GM12878 (cell line): ENCODE measurements at regions not wholly inside any gene's neighbourhood (a gene's known extent, or its start where the extent isn't known, plus 50 kb on each side); places are given as distances from the start of the nearest gene placed in this dataset.

ENCODE experiments used
- ATAC-seq: fragments of 200-7000 bp; cut with Tn5 transposase; 3 replicates; pipeline ENCODE4 v1.9.1; 2020; ENCODE audit warnings: mild to moderate bottlenecking, moderate library complexity
- BruUV-seq: library from RNA; stranded (reverse); fragments of 400-500 nt; replicated peaks from 2 replicates; lab custom pipeline; 2021; lab: Mats Ljungman, UMichigan
- CTCF ChIA-PET: fragments of 300-600 bp; sonication (Branson Sonifier 250); formaldehyde crosslinking; extraction: SDS; loops from one replicate; lab custom pipeline; 2021; ENCODE audit warnings: inconsistent platforms; lab: Yijun Ruan, JAX
- POLR2A ChIA-PET: fragments of 350-600 bp; formaldehyde crosslinking; extraction: SDS; loops from one replicate; lab custom pipeline; 2021; ENCODE audit warnings: inconsistent platforms; lab: Charles Lee
- RAD21 ChIA-PET: fragments of 300-600 bp; sonication (Branson Sonifier 250); formaldehyde crosslinking; loops from one replicate; lab custom pipeline; 2023; ENCODE audit warnings: antibody characterized with exemption; ENCODE audit not compliant: unreplicated experiment; lab: Charles Lee
- SMC1A ChIA-PET: fragments of 300-600 bp; sonication (Branson Sonifier 250); formaldehyde crosslinking; loops from one replicate; lab custom pipeline; 2023; ENCODE audit not compliant: unreplicated experiment, uncharacterized antibody; lab: Charles Lee
- DNase-seq: peaks from one replicate; pipeline ENCODE4 v3.0.0-alpha.2; 2011; ENCODE audit warnings: low read depth, low spot score
- FAIRE-seq: peaks from 3 replicates; lab custom pipeline; 2011; peaks lifted over from hg19 to GRCh38; lab: Jason Lieb, UNC
- H2AFZ ChIP-seq: 2 replicates; pipeline ENCODE4 v1.6.0; 2011; ENCODE audit warnings: low read depth, low read length, control low read depth; ENCODE audit not compliant: control insufficient read depth
- H3K27ac ChIP-seq: 2 replicates; pipeline ENCODE4 v1.5.1; 2011; ENCODE audit warnings: control low read depth; ENCODE audit not compliant: control insufficient read depth, insufficient read depth
- H3K27me3 ChIP-seq, 2 experiments: replicated peaks in 1 of 2; 2 replicates each; pipeline versions ENCODE4 v1.6.0 to v1.6.1; 2011; ENCODE audit warnings: low read length in 1 of 2; ENCODE audit not compliant: control insufficient read depth in 2 of 2, insufficient read depth in 2 of 2
- H3K36me3 ChIP-seq, 2 experiments: 2 replicates each; pipeline ENCODE4 v1.5.1; 2011; ENCODE audit warnings: low read length in 1 of 2; ENCODE audit not compliant: control insufficient read depth in 2 of 2, insufficient read depth in 2 of 2
- H3K4me1 ChIP-seq: 2 replicates; pipeline ENCODE4 v1.6.1; 2011; ENCODE audit warnings: mild to moderate bottlenecking, low read length, moderate library complexity, mixed read lengths; ENCODE audit not compliant: control insufficient read depth, insufficient read depth
- H3K4me2 ChIP-seq: 2 replicates; pipeline ENCODE4 v1.6.0; 2011; ENCODE audit warnings: control low read depth; ENCODE audit not compliant: control insufficient read depth, insufficient read depth
- H3K4me3 ChIP-seq: fragments of 200-600 bp; sonication (generic); 2 replicates; pipeline ENCODE4 v1.5.1; 2016
- H3K79me2 ChIP-seq: 2 replicates; pipeline ENCODE4 v1.6.0; 2011; ENCODE audit warnings: low read length; ENCODE audit not compliant: control insufficient read depth, insufficient read depth
- H3K9ac ChIP-seq: 2 replicates; pipeline ENCODE4 v1.8.0; 2011; ENCODE audit warnings: low read length, control low read depth, mixed read lengths; ENCODE audit not compliant: control insufficient read depth, insufficient read depth
- H3K9me3 ChIP-seq: replicated peaks from 3 replicates; pipeline ENCODE4 v1.5.1; 2011; ENCODE audit warnings: mild to moderate bottlenecking, low read length; ENCODE audit not compliant: control insufficient read depth, insufficient read depth
- H4K20me1 ChIP-seq: 2 replicates; pipeline ENCODE4 v1.6.0; 2011; ENCODE audit not compliant: control insufficient read depth, insufficient read depth
- ASH2L ChIP-seq: fragments of 300-600, 200-600 bp; sonication (generic); IDR thresholded peaks from 2 replicates; pipeline ENCODE4 v1.6.1; 2017; ENCODE audit warnings: low read depth, mild to moderate bottlenecking, borderline replicate concordance
- JUNB ChIP-seq: IDR thresholded peaks from 2 replicates; pipeline ENCODE4 v1.6.1; 2016; ENCODE audit warnings: antibody characterized with exemption, mild to moderate bottlenecking
- NFXL1 ChIP-seq: fragments of 450-650 bp; IDR thresholded peaks from 2 replicates; pipeline ENCODE4 v1.6.1; 2017; ENCODE audit warnings: antibody characterized with exemption, mild to moderate bottlenecking, borderline replicate concordance
- NKRF ChIP-seq: fragments of 450-650 bp; conservative IDR thresholded peaks from 2 replicates; pipeline ENCODE4 v1.6.1; 2017; ENCODE audit warnings: mild to moderate bottlenecking, moderate library complexity
- STAT1 ChIP-seq: fragments of 450-650 bp; conservative IDR thresholded peaks from 2 replicates; pipeline ENCODE4 v1.6.1; 2014; ENCODE audit warnings: antibody characterized with exemption, mild to moderate bottlenecking
- WRNIP1 ChIP-seq: IDR thresholded peaks from 2 replicates; pipeline ENCODE4 v1.6.1; 2011; ENCODE audit warnings: low read depth, low read length, improper control_type of control experiment, borderline replicate concordance
- WGBS: methylation state at CpG from one replicate; pipeline ENCODE4 v1.1.6; 2016; ENCODE audit warnings: low lambda C conversion rate; ENCODE audit not compliant: insufficient replicate concordance, insufficient coverage; ENCODE audit errors: missing lambda C conversion rate; 5-methylcytosine and 5-hydroxymethylcytosine counted together
- in situ Hi-C: fragments of 300-500 bp; cut with MboI; formaldehyde crosslinking; loops from 9 replicates; pipeline ENCODE4 v1.14.3; 2018; ENCODE audit warnings: mixed read lengths
- intact Hi-C: fragments of 100-400 bp; cut with micrococcal nuclease; formaldehyde crosslinking; loops from one replicate; pipeline ENCODE4 v1.14.2; 2022; ENCODE audit not compliant: unreplicated experiment

- H4K20me1 ChIP-seq = no peaks in the 10 kb centered on the region
- CTCF ChIA-PET = no interaction called here
- BruUV-seq = no TSS peak
- SMC1A ChIA-PET = no interaction called here
- RAD21 ChIA-PET = no interaction called here
- POLR2A ChIA-PET = no interaction called here
- WGBS = 96% methylated on average over 2 of the region's 2 CpGs
- in situ Hi-C loops (no loop called here), intact Hi-C loops (no loop called here)
- no peak overlapping the region for H3K27ac ChIP-seq
- TF ChIP-seq ASH2L = no peak
- TF ChIP-seq JUNB = no peak
- no peak for TF ChIP-seq NFXL1
- no peak for TF ChIP-seq WRNIP1
- TF ChIP-seq NKRF = no peak
- TF ChIP-seq STAT1 = no peak
- no peaks in the 10 kb centered on the region; a peak in 1 of 4 replicates for H3K27me3 ChIP-seq
- ATAC-seq (no peak), FAIRE-seq (no peak), DNase-seq (no peak)
- H3K36me3 ChIP-seq = no peaks in the 10 kb centered on the region
- no peak overlapping the region for H3K4me3 ChIP-seq
- no peak overlapping the region for H3K4me2 ChIP-seq
- no peaks in the 10 kb centered on the region for H3K79me2 ChIP-seq
- H3K9me3 ChIP-seq = no peaks in the 10 kb centered on the region
- no peaks in the 10 kb centered on the region for H3K4me1 ChIP-seq
- H3K9ac ChIP-seq = no peak overlapping the region
- no peak overlapping the region for H2AFZ ChIP-seq
Observed at GRCh38 chr5:56550227-56550626, 265.1 kb upstream of the MAP3K1 start.
